Peyer's patch (tissue), 4 donors: ENCODE measurements at regions not wholly inside any gene's neighbourhood (a gene's known extent, or its start where the extent isn't known, plus 50 kb on each side); places are given as distances from the start of the nearest gene placed in this dataset.

Experiments used
- POLR2A ChIP-seq, 2 donors: fragments of 450-650 bp; IDR thresholded peaks; one replicate each; pipeline ENCODE4 v1.5.1; 2017; ENCODE audit warnings: antibody characterized with exemption in 2 of 2, mild to moderate bottlenecking in 2 of 2, moderate library complexity in 2 of 2
- TF ChIP-seq, protein P1 (sequence below), 6 experiments: fragments of 450-650 bp in 4 of 6; fragments of 200-600 bp in 2 of 6; sonication (generic) in 1 of 6; IDR thresholded peaks; one replicate each; pipeline ENCODE4 v1.5.1; 2017 to 2019; ENCODE audit warnings: antibody characterized with exemption in 6 of 6, mild to moderate bottlenecking in 3 of 6, moderate library complexity in 1 of 6

DNA sequence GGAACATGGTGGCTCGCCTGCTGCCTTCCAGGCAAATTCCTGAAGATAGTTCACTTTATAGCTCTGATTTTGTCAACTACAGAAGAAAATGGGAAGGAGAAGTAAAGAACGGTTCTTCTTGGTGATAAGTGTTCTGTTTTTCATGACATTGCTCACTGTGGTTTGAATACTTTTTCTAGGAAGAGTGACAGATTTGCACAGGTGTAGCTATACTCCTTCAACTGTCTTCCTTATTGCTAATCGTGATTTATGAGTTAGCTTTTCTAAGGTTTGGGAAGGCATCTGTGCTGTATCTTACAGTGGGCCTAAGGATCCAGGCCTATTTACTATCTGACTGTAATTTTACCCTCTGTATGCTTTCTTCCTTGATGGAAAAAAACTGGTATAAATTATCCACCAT lies 405.6 kb downstream of the NDFIP2 start:
- TF ChIP-seq, protein P1, sequence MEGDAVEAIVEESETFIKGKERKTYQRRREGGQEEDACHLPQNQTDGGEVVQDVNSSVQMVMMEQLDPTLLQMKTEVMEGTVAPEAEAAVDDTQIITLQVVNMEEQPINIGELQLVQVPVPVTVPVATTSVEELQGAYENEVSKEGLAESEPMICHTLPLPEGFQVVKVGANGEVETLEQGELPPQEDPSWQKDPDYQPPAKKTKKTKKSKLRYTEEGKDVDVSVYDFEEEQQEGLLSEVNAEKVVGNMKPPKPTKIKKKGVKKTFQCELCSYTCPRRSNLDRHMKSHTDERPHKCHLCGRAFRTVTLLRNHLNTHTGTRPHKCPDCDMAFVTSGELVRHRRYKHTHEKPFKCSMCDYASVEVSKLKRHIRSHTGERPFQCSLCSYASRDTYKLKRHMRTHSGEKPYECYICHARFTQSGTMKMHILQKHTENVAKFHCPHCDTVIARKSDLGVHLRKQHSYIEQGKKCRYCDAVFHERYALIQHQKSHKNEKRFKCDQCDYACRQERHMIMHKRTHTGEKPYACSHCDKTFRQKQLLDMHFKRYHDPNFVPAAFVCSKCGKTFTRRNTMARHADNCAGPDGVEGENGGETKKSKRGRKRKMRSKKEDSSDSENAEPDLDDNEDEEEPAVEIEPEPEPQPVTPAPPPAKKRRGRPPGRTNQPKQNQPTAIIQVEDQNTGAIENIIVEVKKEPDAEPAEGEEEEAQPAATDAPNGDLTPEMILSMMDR (IDR thresholded peaks at IDR 0.05), result no peak
- no peak for TF ChIP-seq POLR2A (IDR thresholded peaks at IDR 0.05)
